NOMO-1 treated with DMSO at 0.1 percent for 48 hours (cell line): ENCODE measurements at regions not wholly inside any gene's neighbourhood (a gene's known extent, or its start where the extent isn't known, plus 50 kb on each side); places are given as distances from the start of the nearest gene placed in this dataset.
"Not testable (repeated sequence)": the region's sequence is repeated elsewhere in the genome, so short reads cannot be mapped to it uniquely, and the experiment has no call there.

Experiments
- DNase-seq: peaks from one replicate; lab custom pipeline; 2025; ENCODE audit not compliant: unreplicated experiment; lab: John Stamatoyannopoulos, UW

GRCh38 chr1:181191494-181192040, 103.1 kb downstream of the IER5 start:
- no peak for DNase-seq

- DNase-seq: no peak
These were observed 103.8 kb downstream of the IER5 start for GRCh38 chr1:181192316-181192715.

- no peak for DNase-seq
These were observed 114.6 kb downstream of the IER5 start for GRCh38 chr1:181202986-181203555.

GRCh38 chr1:181204530-181204929, 116.0 kb downstream of the IER5 start:
- no peak for DNase-seq

- no peak for DNase-seq
These were observed 117.4 kb downstream of the IER5 start for GRCh38 chr1:181205901-181206300.

GRCh38 chr1:181206513-181206912, 118.0 kb downstream of the IER5 start:
- no peak for DNase-seq

GRCh38 chr1:181206979-181207790, 118.7 kb downstream of the IER5 start:
- DNase-seq: no peak

GRCh38 chr1:181208083-181208482, 119.6 kb downstream of the IER5 start:
- DNase-seq: no peak

- no peak for DNase-seq
These were observed 120.5 kb downstream of the IER5 start for GRCh38 chr1:181208967-181209366.

GRCh38 chr1:181213056-181213455, 124.6 kb downstream of the IER5 start:
- DNase-seq: no peak

- no peak for DNase-seq
These were observed 128.1 kb downstream of the IER5 start for GRCh38 chr1:181216591-181216994.

GRCh38 chr1:181219938-181220337, 131.4 kb downstream of the IER5 start:
- DNase-seq: no peak

GRCh38 chr1:181221078-181221477, 132.6 kb downstream of the IER5 start:
- no peak for DNase-seq

- no peak for DNase-seq
These were observed 134.5 kb downstream of the IER5 start for GRCh38 chr1:181222972-181223505.

GRCh38 chr1:181226728-181227127, 138.2 kb downstream of the IER5 start:
- not testable (repeated sequence) for DNase-seq

- DNase-seq: no peak
These were observed 150.6 kb downstream of the IER5 start for GRCh38 chr1:181239086-181239485.

- not testable (repeated sequence) for DNase-seq
These were observed 157.8 kb downstream of the IER5 start for GRCh38 chr1:181246320-181246719.

- DNase-seq: not testable (repeated sequence)
These were observed 159.9 kb downstream of the IER5 start for GRCh38 chr1:181248361-181248760.

GRCh38 chr1:181249186-181249585, 160.7 kb downstream of the IER5 start:
- DNase-seq: no peak

GRCh38 chr1:181250038-181250437, 161.5 kb downstream of the IER5 start:
- DNase-seq: no peak

- DNase-seq: no peak
These were observed 162.7 kb downstream of the IER5 start for GRCh38 chr1:181251001-181251712.

GRCh38 chr1:181251713-181252075, 163.2 kb downstream of the IER5 start:
- DNase-seq: no peak
